Sciatic nerve (tissue), 2 donors: ENCODE measurements at regions not wholly inside any gene's neighbourhood (a gene's known extent, or its start where the extent isn't known, plus 50 kb on each side); places are given as distances from the start of the nearest gene placed in this dataset.
"Not testable (repeated sequence)": the region's sequence is repeated elsewhere in the genome, so short reads cannot be mapped to it uniquely, and the experiment has no call there.

Experiments
- ATAC-seq: fragments of 200-7000 bp; cut with Tn5 transposase; one replicate; pipeline ENCODE4 v1.9.1; 2020; ENCODE audit warnings: mild to moderate bottlenecking, moderate library complexity
- DNase-seq: peaks from one replicate; pipeline ENCODE4 v3.0.0-alpha.2; 2020; ENCODE audit warnings: low spot score
- intact Hi-C: fragments of 100-400 bp; cut with DNase I; formaldehyde crosslinking; loops from one replicate; pipeline ENCODE4 v1.14.2; 2022
- donor health status: DM: no; HTN: no; CAD: no.
- donor health status: DM: no; HTN: no; CAD: no.

DNA sequence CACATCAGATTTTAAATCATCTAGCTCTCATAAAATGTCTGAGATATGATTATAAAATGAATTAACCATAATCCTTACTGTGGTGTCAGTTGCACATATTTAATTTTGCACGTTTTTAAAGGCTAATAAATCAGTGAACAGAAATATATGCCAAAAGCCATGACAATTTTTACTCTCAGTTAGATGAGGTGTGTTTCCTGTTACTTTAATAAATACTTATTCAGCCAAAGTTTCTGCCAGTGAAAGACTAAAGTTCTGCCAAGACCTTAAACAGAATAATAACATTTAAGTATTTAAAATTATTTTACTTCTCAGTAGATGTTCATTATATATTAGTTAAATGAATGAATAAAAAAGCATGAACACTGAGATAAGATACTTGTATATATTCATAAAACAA, 1150.1 kb downstream of the NAALADL2 start:
- DNase-seq (no peak), ATAC-seq (no peak)
- intact Hi-C loops = no loop called here

DNA sequence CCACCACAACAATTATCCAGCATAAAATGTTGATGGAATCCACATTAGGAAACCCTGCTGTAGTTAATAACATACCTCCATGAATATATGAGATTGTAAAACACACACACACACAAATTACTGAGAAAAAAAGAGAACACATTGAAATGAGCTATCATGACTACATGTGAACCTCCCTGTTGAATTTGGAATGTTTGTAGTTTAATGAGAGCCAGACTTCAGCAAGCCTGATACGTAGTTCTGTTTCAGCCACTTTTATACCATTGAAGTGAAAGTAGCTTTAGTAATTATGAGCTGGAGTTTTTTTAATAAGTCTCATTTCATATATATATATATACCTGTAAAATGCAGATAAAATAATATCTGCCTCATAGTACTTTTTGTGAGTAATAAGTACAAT, 1146.4 kb downstream of the NAALADL2 start:
- DNase-seq (no peak), ATAC-seq (peak; percentile 76)
- intact Hi-C loops = no loop called here

DNA sequence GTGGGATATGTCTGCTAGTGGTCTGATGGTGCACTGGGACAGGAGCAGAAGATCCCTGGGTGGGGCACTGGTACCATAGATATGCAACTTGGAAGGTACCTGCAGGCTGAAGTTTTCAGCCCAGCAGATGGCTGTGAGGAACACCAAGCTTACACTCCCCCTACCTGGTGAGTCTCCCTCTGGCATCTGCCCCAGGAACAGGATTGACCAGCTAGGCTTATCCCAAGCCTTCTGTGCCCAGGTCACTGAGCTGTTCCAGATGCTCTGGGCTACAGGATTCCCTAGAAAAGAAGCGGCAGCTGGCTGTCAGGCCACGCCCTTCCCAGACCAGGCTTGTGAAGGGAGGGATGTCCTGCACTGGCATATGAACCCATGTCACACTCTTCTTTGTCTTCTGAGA, 1130.0 kb downstream of the NAALADL2 start:
- intact Hi-C loops = loop anchor here (10.0 kb wide), 1 partner anchor 344 kb away; no protein-coding TSS in a partner anchor
- DNase-seq (no peak), ATAC-seq (no peak)

GRCh38 chr3:175988401-175988800, 1129.3 kb downstream of the NAALADL2 start:
- intact Hi-C loops = loop anchor here (10.0 kb wide), 1 partner anchor 344 kb away; no protein-coding TSS in a partner anchor
- ATAC-seq (no peak), DNase-seq (no peak)

DNA sequence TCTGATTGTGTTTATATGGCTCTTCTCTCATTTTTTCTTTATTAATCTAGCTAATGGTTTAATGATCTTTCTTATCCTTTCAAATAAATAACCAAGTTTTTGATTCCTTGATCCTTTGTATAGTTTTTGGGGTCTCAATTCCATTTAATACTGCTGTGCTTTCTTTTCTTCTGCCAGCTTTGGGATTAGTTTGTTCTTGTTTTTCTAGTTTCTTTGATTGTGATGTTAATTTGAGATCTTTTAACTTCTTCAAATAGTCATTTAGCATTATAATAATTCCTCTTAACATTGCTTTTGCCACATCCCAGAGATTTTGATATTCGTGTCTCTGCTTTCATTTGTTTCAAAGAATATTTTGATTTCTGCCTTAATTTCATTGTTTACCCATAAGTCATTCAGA, 1126.6 kb downstream of the NAALADL2 start:
- intact Hi-C loops = loop anchor here (10.0 kb wide), 1 partner anchor 341 kb away; no protein-coding TSS in a partner anchor
- DNase-seq (no peak), ATAC-seq (no peak)

GRCh38 chr3:175983379-175983778, 1124.2 kb downstream of the NAALADL2 start:
- DNase-seq (no peak), ATAC-seq (no peak)
- intact Hi-C loops = loop anchor here (10.0 kb wide), 1 partner anchor 339 kb away; no protein-coding TSS in a partner anchor

- DNase-seq (no peak), ATAC-seq (no peak)
- intact Hi-C loops = loop anchor here (10.0 kb wide), 1 partner anchor 336 kb away; no protein-coding TSS in a partner anchor
Measured at GRCh38 chr3:175980486-175981090, 1121.5 kb downstream of the NAALADL2 start.

- intact Hi-C loops = no loop called here
- no peak for DNase-seq
- ATAC-seq = no peak
Measured at GRCh38 chr3:175977968-175978752, 1119.0 kb downstream of the NAALADL2 start.

- intact Hi-C loops = no loop called here
- DNase-seq (no peak), ATAC-seq (no peak)
Measured at GRCh38 chr3:175969456-175969855, 1110.3 kb downstream of the NAALADL2 start.

DNA sequence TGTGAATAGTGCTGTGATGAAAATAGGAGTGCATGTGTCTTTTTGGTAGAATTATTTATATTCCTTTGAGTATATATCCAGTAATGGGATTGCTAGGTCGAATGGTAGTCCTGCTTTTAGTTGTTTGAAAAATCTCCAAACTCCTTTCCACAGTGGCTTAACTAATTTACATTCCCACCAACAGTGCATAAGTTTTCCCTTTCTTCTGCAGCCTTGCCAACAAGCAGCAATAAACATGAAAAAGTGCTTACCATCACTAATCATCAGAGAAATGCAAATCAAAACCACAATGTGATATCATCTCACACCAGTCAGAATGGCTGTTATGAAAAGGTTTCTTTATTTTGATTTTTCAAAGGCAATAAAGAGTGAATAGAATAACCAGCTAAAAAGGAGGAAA, 1105.9 kb downstream of the NAALADL2 start:
- DNase-seq (no peak), ATAC-seq (no peak)
- intact Hi-C loops = no loop called here

GRCh38 chr3:175957427-175957826, 1098.3 kb downstream of the NAALADL2 start:
- ATAC-seq (no peak), DNase-seq (no peak)
- intact Hi-C loops = no loop called here

- no peak for DNase-seq
- ATAC-seq = no peak
- intact Hi-C loops = no loop called here
Measured at GRCh38 chr3:175956964-175957363, 1097.8 kb downstream of the NAALADL2 start.

- intact Hi-C loops = no loop called here
- DNase-seq (no peak), ATAC-seq (no peak)
Measured at GRCh38 chr3:175951047-175951694, 1092.0 kb downstream of the NAALADL2 start.

GRCh38 chr3:175948041-175948440, 1088.9 kb downstream of the NAALADL2 start:
- ATAC-seq (no peak), DNase-seq (no peak)
- intact Hi-C loops = no loop called here

DNA sequence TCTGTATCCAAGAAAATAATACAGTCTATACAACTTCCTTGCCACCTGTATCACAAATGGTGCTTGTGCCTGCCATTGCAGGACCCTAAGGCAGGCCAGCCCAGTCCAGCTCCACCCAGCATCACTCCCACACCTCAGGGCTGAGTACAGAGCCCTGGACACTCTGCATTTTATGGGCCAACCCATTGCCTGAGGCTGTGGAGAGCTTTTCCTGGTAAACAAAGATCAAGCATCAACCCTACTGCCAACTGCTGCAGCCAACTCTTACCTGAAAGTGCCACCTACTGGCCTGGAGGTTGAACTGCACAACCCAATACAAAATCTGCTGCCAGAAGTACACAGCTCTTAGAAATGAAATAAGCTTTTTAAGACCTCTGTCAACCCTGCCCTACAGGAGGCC, 1082.2 kb downstream of the NAALADL2 start:
- intact Hi-C loops = no loop called here
- ATAC-seq (no peak), DNase-seq (no peak)

- DNase-seq (no peak), ATAC-seq (no peak)
- intact Hi-C loops = no loop called here
Measured at GRCh38 chr3:175940881-175941280, 1081.7 kb downstream of the NAALADL2 start.

GRCh38 chr3:175940243-175940642, 1081.1 kb downstream of the NAALADL2 start:
- DNase-seq = no peak

GRCh38 chr3:175937367-175937766, 1078.2 kb downstream of the NAALADL2 start:
- DNase-seq, intact Hi-C loops, ATAC-seq: not testable (repeated sequence)

More at GRCh38 chr3:175940243-175940642, 1081.1 kb downstream of the NAALADL2 start:
- ATAC-seq = no peak
- intact Hi-C loops = no loop called here

- DNase-seq (no peak), ATAC-seq (no peak)
- intact Hi-C loops = no loop called here
Measured at GRCh38 chr3:175932586-175932985, 1073.5 kb downstream of the NAALADL2 start.

DNA sequence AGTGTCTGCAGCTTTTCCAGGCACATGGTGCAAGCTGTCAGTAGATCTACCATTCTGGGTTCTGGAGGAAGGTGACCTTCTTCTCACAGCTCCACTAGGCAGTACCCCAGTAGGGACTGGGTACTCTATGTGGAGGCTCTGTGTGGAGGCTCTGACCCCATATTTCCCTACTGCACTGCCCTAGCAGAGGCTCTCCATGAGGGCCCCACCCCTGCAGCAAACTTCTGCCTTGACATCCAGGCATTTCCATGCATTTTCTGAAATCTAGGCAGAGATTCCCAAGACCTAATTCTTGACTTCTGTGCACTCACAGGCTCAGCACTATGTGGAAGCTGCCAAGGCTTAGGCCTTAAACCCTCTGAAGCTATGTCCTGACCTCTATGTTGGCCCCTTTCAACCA, 1060.0 kb downstream of the NAALADL2 start:
- ATAC-seq = no peak
- intact Hi-C loops = no loop called here
- DNase-seq = no peak
